Inferior parietal cortex (tissue), 1 donor: ENCODE measurements at regions not wholly inside any gene's neighbourhood (a gene's known extent, or its start where the extent isn't known, plus 50 kb on each side); places are given as distances from the start of the nearest gene placed in this dataset.

Experiments used
- DNase-seq: peaks from one replicate; pipeline ENCODE4 v3.0.0-alpha.2; 2016; ENCODE audit errors: extremely low spot score

DNA sequence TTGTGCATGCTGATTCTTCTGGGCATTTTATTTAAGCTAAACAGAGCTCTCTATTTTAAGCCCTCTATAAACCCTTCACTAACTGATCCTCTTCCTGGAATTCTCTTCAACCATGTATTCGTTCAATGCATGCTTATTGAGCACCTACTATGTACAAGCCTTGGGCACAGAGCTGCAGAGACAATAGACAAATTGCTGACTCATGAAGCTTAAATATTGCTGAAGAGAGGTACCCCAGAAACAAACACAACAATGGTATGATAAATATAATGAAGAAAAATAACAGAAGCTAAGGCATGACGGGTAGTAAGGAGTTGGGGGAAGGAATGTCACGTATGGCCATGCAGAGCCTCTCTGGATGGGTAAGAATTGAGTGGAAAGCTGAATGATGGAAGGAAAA is 222.2 kb downstream of the PPARGC1A start:
- DNase-seq: no peak

DNA sequence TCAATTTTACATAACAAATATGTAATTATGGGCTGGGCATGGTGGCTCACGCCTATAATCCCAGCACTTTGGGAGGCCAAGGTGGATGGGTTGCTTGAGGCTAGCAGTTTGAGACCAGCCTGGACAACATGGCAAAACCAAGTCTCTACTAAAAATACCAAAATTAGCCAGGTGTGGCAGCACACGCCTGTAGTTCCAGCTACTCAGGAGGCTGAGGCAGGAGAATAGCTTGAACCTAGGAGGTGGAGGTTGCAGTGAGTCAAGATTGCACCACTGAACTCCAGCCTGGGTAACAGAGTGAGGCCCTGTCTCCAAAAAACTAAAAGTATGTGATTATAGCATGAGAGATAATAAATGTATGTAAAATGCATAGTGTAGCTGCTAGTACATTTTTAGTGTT is 229.0 kb downstream of the PPARGC1A start:
- no peak for DNase-seq

GRCh38 chr4:23654791-23655190 is 235.1 kb downstream of the PPARGC1A start:
- DNase-seq: no peak

- DNase-seq: no peak
Observed at GRCh38 chr4:23648854-23649596, 240.8 kb downstream of the PPARGC1A start.

GRCh38 chr4:23635468-23635867 is 254.4 kb downstream of the PPARGC1A start:
- no peak for DNase-seq

DNA sequence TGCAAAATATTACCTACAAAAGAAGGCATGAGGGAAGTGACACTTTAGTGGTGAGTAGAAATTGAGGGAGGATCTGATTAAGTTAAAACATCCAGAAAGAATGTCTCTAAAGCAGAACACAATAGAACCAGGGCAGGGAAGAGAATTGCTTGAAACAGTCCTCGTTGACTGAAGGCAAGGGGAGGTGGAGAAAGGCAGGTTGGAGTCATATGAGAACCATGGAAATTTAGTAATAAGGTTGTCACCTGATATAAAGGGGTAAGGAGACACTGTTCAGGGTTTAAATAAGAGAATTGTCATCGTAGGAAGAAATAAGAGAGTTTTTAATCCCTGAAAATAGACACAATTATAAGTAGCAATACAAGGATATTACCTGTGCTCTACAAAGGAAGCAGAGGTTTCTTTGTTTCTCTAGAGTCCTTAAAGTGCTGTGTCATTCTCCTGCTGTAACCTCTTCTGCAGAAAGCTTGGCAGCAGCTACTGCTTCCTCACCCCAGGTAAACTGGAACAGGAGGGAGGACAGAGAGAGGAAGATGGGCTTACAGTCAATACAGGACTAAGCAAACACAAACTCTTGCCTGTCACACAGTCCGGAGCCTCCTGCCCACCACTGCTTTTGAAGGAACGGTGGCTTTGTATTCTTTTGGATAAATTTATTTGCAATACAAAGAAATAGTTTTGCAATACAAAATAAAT is 258.4 kb downstream of the PPARGC1A start:
- no peak for DNase-seq

GRCh38 chr4:23630110-23630509 is 259.7 kb downstream of the PPARGC1A start:
- no peak for DNase-seq

DNA sequence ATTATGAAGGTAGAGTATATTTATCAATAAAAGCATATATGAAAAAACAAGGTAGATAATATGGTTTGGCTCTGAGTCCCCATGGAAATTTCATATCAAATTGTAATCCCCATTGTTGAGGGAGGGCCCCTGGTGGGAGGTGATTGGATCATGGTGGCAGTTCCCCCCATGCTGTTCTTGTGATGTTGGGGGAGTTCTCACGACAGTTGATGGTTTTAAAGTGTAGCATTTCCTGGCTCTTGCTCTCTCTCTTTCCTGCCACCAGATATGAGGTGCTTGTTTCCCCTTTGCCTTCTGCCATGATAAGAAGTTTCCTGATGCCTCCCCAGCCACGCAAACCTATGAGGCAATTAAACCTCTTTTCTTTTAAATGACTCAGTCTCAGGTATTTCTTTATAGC is 260.4 kb downstream of the PPARGC1A start:
- DNase-seq: no peak

DNA sequence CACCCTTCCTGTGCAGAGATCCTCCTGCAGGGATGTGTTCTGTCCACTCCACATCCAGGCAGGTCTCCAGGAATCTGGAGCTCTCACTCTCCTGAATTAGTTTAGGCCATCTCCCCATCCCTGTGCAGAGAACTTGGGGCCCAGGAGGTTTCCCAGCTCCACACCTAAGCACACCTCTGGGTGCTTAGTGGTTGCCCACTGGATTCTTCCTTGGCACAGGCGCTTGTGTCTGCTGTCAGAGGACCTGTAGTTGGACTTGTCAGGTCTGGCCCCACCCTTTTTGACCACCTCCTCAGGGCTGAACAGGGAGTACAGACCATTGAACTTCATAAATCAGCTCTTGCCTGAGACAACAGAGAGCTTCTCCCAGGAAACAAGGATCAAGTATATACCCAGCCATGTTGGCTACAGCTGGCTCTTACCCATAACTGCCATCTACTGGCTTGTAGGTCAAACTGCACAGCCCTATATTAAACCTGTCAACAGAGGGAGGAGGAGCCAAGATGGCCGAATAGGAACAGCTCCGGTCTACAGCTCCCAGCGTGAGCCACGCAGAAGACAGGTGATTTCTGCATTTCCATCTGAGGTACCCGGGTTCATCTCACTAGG is 275.5 kb downstream of the PPARGC1A start:
- no peak for DNase-seq

GRCh38 chr4:23613782-23614181 is 276.1 kb downstream of the PPARGC1A start:
- no peak for DNase-seq

GRCh38 chr4:23602720-23603119 is 287.1 kb downstream of the PPARGC1A start:
- DNase-seq: no peak

DNA sequence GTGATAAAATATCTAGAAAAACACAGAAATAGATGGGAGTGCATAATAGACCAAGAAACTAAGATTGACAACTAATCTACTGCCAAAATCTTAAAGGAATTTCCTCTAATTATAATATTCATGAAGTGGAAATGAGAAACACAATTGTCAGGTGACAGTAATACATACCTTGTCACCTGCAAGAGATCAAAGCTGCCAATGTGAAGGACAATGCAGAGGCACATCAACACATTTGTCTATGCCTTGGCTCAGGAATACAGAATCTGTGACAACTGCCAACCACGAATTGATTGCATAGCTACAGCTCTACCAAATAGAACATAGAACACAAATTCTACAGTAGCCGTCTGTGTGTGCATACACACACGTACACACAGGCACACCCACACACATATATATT is 295.7 kb downstream of the PPARGC1A start:
- no peak for DNase-seq

DNA sequence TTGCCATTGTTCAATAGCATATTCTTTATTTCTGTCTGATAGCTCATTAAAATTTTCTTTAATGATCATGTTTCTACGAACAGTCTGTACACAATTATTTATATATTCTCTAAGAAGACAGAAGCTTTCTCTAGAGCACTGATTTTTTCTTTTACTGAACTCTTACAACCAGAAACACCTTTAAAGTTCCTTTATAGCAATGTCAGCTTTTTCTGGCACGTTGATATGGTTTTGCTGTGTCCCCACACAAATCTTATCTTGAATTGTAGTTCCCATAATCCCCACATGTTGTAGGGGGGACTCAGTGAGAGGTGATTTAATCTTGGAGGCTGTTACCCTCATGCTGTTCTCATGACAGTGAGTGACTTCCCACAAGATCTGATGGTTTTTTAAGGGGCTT is 299.4 kb downstream of the PPARGC1A start:
- no peak for DNase-seq

DNA sequence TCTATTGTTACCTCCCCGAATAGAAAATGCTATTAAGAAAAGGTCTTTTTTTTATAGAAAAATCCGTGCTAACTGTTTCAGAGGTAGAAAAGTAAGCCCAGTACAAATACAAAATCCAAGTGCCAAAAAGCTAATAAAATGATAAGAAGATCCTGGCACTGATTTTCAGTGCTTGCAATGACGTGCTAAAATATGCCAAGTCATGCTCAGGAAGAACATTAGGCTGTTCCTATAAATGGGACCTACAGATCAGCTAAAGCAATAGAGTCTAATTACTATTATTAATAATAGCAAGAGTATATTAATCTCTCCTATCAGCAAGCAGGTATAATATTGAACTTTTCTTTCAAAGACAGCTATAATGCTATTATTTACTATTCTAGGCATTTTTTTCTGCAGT is 305.8 kb downstream of the PPARGC1A start:
- no peak for DNase-seq

GRCh38 chr4:23582671-23583070 is 307.2 kb downstream of the PPARGC1A start:
- no peak for DNase-seq

GRCh38 chr4:23579166-23579565 is 310.7 kb downstream of the PPARGC1A start:
- DNase-seq: no peak

DNA sequence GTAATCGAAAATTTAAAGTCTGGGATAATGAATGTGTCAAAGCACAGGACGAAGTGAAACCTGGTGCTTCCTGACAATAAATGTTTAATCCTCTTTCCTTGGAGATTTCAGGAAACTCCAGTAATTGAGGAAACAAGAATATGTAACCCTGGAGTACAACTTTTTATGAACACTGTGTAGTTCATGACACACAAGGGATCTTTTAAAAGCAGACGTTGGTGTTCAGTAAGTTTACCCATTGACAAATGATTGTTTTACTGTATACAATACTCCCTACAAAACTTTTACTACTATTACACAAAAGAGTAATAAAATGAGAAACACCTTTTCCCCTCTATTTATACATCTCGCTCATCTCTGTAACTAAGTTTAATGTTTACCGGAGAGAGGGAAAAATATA is 312.4 kb downstream of the PPARGC1A start:
- no peak for DNase-seq

- no peak for DNase-seq
Observed at GRCh38 chr4:23572382-23572781, 317.5 kb downstream of the PPARGC1A start.

DNA sequence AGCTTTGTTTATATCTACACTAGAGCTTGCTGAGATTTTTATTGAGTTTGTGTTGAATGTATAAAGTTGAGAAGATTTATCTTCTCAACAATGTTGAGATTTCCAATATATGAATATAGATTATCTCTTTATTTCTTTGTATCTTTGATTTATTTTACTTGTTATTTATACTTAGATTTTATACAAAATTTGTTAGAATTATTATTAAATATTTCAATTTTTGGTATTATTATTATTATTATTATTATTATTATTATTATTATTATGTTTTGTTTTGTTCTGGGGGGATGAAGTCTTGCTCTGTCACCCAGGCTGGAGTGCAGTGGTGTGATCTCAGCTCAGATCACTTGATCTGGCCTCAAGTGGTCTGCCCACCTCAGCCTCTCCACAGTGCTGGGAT is 322.5 kb downstream of the PPARGC1A start:
- no peak for DNase-seq

- DNase-seq: no peak
Observed at GRCh38 chr4:23560748-23561147, 329.1 kb downstream of the PPARGC1A start.

- no peak for DNase-seq
Observed at GRCh38 chr4:23558101-23558500, 331.7 kb downstream of the PPARGC1A start.

DNA sequence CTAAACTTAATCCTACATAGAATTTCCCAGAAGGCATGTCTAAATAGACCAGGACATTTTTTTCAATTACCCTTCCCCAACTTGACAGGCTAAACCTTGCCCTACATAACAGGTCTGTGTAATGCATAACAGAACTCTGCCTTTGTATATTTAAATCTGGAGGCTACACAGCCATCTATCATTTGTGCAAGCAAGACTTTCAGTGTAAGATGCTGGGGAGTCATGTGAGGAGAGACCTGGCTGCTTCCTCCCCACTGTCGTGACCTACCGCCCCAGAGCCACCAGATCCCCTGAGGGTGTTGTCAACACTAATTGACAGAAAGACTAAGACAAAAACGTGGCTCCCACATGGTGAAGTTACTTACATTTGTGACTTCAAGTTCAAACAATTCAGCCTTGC is 342.2 kb downstream of the PPARGC1A start:
- DNase-seq: no peak

DNA sequence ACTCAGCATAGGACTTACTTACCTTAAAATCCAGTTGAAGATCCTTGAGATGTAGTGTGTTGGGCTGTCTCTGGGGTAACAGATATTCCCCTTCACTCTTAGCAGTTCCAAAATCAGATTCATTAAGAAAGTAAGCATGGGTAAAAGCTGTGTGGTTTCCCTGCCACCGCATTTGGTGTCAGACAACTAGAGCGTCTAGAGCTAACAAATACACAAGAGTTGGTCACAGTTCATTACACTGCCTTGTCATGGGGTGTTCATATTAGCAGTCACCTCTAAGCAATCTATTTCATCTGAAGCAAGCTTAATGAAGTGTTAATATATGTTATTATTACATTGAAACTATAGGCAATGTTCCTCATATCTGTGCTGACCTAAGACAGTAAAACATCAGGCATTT is 342.8 kb downstream of the PPARGC1A start:
- no peak for DNase-seq
